ENCODE measurements at regions not wholly inside any gene's neighbourhood (a gene's known extent, or its start where the extent isn't known, plus 50 kb on each side); places are given as distances from the start of the nearest gene placed in this dataset.

- H3K4me1 Mint-ChIP-seq = no peaks in the 10 kb centered on the region
- Histone ChIP-seq H3K9me2 (ENCODE audit: insufficient read depth) (no peaks in the 10 kb centered on the region), H2AFZ (no peak overlapping the region), H4K20me1 (replicated peaks; ENCODE audit: insufficient read depth) (no peaks in the 10 kb centered on the region), H3K4me2 (no peak overlapping the region), H3F3A (replicated peaks; ENCODE audit: low read depth) (no peaks in the 10 kb centered on the region), H3K36me3 (ENCODE audit: insufficient read depth) (no peaks in the 10 kb centered on the region), H3K4me1 (ENCODE audit: insufficient read depth) (no peaks in the 10 kb centered on the region), H3K27ac (ENCODE audit: low read depth) (no peak overlapping the region), H3K27me3 (ENCODE audit: insufficient read depth) (no peaks in the 10 kb centered on the region), H3K4me3 (no peak overlapping the region), H3K79me2 (replicated peaks; ENCODE audit: insufficient read depth) (no peaks in the 10 kb centered on the region)
- no peak overlapping the region for H3K4me3 Mint-ChIP-seq
- TF ChIP-seq, protein P1, sequence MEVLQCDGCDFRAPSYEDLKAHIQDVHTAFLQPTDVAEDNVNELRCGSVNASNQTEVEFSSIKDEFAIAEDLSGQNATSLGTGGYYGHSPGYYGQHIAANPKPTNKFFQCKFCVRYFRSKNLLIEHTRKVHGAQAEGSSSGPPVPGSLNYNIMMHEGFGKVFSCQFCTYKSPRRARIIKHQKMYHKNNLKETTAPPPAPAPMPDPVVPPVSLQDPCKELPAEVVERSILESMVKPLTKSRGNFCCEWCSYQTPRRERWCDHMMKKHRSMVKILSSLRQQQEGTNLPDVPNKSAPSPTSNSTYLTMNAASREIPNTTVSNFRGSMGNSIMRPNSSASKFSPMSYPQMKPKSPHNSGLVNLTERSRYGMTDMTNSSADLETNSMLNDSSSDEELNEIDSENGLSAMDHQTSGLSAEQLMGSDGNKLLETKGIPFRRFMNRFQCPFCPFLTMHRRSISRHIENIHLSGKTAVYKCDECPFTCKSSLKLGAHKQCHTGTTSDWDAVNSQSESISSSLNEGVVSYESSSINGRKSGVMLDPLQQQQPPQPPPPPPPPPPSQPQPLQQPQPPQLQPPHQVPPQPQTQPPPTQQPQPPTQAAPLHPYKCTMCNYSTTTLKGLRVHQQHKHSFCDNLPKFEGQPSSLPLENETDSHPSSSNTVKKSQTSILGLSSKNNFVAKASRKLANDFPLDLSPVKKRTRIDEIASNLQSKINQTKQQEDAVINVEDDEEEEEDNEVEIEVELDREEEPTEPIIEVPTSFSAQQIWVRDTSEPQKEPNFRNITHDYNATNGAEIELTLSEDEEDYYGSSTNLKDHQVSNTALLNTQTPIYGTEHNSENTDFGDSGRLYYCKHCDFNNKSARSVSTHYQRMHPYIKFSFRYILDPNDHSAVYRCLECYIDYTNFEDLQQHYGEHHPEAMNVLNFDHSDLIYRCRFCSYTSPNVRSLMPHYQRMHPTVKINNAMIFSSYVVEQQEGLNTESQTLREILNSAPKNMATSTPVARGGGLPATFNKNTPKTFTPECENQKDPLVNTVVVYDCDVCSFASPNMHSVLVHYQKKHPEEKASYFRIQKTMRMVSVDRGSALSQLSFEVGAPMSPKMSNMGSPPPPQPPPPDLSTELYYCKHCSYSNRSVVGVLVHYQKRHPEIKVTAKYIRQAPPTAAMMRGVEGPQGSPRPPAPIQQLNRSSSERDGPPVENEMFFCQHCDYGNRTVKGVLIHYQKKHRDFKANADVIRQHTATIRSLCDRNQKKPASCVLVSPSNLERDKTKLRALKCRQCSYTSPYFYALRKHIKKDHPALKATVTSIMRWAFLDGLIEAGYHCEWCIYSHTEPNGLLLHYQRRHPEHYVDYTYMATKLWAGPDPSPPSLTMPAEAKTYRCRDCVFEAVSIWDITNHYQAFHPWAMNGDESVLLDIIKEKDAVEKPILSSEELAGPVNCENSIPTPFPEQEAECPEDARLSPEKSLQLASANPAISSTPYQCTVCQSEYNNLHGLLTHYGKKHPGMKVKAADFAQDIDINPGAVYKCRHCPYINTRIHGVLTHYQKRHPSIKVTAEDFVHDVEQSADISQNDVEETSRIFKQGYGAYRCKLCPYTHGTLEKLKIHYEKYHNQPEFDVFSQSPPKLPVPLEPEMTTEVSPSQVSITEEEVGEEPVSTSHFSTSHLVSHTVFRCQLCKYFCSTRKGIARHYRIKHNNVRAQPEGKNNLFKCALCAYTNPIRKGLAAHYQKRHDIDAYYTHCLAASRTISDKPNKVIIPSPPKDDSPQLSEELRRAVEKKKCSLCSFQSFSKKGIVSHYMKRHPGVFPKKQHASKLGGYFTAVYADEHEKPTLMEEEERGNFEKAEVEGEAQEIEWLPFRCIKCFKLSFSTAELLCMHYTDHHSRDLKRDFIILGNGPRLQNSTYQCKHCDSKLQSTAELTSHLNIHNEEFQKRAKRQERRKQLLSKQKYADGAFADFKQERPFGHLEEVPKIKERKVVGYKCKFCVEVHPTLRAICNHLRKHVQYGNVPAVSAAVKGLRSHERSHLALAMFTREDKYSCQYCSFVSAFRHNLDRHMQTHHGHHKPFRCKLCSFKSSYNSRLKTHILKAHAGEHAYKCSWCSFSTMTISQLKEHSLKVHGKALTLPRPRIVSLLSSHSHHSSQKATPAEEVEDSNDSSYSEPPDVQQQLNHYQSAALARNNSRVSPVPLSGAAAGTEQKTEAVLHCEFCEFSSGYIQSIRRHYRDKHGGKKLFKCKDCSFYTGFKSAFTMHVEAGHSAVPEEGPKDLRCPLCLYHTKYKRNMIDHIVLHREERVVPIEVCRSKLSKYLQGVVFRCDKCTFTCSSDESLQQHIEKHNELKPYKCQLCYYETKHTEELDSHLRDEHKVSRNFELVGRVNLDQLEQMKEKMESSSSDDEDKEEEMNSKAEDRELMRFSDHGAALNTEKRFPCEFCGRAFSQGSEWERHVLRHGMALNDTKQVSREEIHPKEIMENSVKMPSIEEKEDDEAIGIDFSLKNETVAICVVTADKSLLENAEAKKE (CRISPR knock-in tag; IDR thresholded peaks at IDR 0.05) = no peak
- TF ChIP-seq JUNB (IDR thresholded peaks at IDR 0.05; ENCODE audit: unreplicated experiment) (no peak), NANOG (IDR thresholded peaks at IDR 0.05; ENCODE audit: borderline replicate concordance) (no peak)
- TF ChIP-seq, protein P2, sequence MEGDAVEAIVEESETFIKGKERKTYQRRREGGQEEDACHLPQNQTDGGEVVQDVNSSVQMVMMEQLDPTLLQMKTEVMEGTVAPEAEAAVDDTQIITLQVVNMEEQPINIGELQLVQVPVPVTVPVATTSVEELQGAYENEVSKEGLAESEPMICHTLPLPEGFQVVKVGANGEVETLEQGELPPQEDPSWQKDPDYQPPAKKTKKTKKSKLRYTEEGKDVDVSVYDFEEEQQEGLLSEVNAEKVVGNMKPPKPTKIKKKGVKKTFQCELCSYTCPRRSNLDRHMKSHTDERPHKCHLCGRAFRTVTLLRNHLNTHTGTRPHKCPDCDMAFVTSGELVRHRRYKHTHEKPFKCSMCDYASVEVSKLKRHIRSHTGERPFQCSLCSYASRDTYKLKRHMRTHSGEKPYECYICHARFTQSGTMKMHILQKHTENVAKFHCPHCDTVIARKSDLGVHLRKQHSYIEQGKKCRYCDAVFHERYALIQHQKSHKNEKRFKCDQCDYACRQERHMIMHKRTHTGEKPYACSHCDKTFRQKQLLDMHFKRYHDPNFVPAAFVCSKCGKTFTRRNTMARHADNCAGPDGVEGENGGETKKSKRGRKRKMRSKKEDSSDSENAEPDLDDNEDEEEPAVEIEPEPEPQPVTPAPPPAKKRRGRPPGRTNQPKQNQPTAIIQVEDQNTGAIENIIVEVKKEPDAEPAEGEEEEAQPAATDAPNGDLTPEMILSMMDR (conservative IDR thresholded peaks at IDR 0.05; ENCODE audit: low read depth in 2 of 2) = no peak
- ATAC-seq = no peak
- no peak overlapping the region for H3K27ac Mint-ChIP-seq
- DNase-seq (ENCODE audit: low spot score) = no peak
- no peaks in the 10 kb centered on the region for H3K9me3 Mint-ChIP-seq
- H3K27me3 Mint-ChIP-seq (ENCODE audit: insufficient read depth, low read depth, poor library complexity) = no peaks in the 10 kb centered on the region
- H3K36me3 Mint-ChIP-seq (ENCODE audit: low read depth) = no peaks in the 10 kb centered on the region
Observed at GRCh38 chr17:71192039-71192555, 928.7 kb upstream of the SOX9 start.

DNA sequence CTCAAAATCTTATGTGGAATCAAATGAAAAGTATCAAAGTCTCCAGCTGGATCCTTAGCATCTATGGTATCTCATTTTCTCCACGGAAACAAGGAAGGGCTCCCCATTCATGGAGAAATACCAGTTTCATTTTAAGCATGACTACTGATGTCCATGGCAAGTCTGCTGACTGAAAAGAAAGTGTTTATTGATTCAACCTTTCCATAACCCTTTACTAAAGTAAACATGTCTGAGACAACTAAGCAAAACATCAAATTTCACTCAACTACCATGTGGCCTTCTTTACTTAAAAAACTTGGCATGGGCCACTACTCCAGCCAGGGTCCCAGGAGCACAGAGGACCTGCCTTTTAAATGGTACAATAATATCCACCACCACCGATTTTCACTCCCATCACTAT, 928.0 kb upstream of the SOX9 start:
- H3K27ac Mint-ChIP-seq = no peak overlapping the region
- H3K4me1 Mint-ChIP-seq = no peaks in the 10 kb centered on the region
- H3K27me3 Mint-ChIP-seq (ENCODE audit: insufficient read depth, low read depth, poor library complexity) = no peaks in the 10 kb centered on the region
- no peaks in the 10 kb centered on the region for H3K36me3 Mint-ChIP-seq (ENCODE audit: low read depth)
- Histone ChIP-seq H3K4me2 (no peak overlapping the region), H3K27ac (ENCODE audit: low read depth) (no peak overlapping the region), H3K4me3 (no peak overlapping the region), H4K20me1 (replicated peaks; ENCODE audit: insufficient read depth) (no peaks in the 10 kb centered on the region), H3K9me2 (ENCODE audit: insufficient read depth) (no peaks in the 10 kb centered on the region), H3K27me3 (ENCODE audit: insufficient read depth) (no peaks in the 10 kb centered on the region), H3F3A (replicated peaks; ENCODE audit: low read depth) (no peaks in the 10 kb centered on the region), H3K36me3 (ENCODE audit: insufficient read depth) (no peaks in the 10 kb centered on the region), H3K4me1 (ENCODE audit: insufficient read depth) (no peaks in the 10 kb centered on the region), H2AFZ (no peak overlapping the region), H3K79me2 (replicated peaks; ENCODE audit: insufficient read depth) (no peaks in the 10 kb centered on the region)
- no peak for ATAC-seq
- no peak overlapping the region for H3K4me3 Mint-ChIP-seq
- DNase-seq (ENCODE audit: low spot score) = no peak
- no peaks in the 10 kb centered on the region for H3K9me3 Mint-ChIP-seq
- TF ChIP-seq EZH2 (IDR thresholded peaks at IDR 0.05; ENCODE audit: low read depth, unreplicated experiment) (no peak), POLR2AphosphoS5 (IDR thresholded peaks at IDR 0.05; ENCODE audit: low read depth) (no peak), STAT1 (IDR thresholded peaks at IDR 0.05; ENCODE audit: unreplicated experiment) (no peak)
- TF ChIP-seq, protein P2 (conservative IDR thresholded peaks at IDR 0.05; ENCODE audit: low read depth in 2 of 2) = no peak

Data from GM23338 (cell line).